ENCODE measurements at regions not wholly inside any gene's neighbourhood (a gene's known extent, or its start where the extent isn't known, plus 50 kb on each side); places are given as distances from the start of the nearest gene placed in this dataset.

DNA sequence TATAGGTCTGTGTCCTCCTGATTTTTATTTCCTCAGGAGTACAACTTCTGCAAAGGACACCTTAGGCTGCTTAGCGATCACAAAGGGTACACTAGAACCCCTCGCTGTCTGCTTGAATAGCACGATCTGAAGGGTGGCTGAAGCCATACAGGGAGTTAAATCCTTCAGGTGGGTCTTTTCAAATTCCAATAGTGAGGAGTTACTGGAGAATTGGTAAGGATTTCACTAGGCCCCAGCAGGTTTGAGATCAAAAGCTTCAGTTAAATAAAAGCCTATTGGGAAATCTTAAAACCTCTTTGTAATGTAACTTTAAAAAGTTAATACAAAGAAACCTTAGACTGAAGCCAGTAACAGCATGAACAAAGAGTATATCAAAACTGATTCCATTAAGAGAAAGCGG lies 613.1 kb downstream of the ZEB2 start:
- intact Hi-C loops (cut with micrococcal nuclease) = no loop called here
- Histone ChIP-seq H3K27me3 (ENCODE audit: control insufficient read depth, insufficient read depth, low read length) (no peaks in the 10 kb centered on the region), H3K27ac (ENCODE audit: low read length) (no peak overlapping the region), H3K4me3 (ENCODE audit: low read length) (no peak overlapping the region), H3K9me3 (ENCODE audit: control insufficient read depth, insufficient read depth, low read length) (no peaks in the 10 kb centered on the region), H3K36me3 (ENCODE audit: control insufficient read depth, insufficient read depth, low read length) (no peaks in the 10 kb centered on the region), H3K4me1 (ENCODE audit: control insufficient read depth, insufficient read depth, low read length) (no peaks in the 10 kb centered on the region)
- Mint-ChIP-seq H3K27me3 (ENCODE audit: low read depth in 2 of 2) (no peaks in the 10 kb centered on the region), H3K4me3 (no peak overlapping the region), H3K4me1 (no peaks in the 10 kb centered on the region), H3K9me3 (no peaks in the 10 kb centered on the region), H3K27ac (no peak overlapping the region), H3K36me3 (no peaks in the 10 kb centered on the region)
- ATAC-seq = no peak
- 95% methylated on average over 4 of the region's 4 CpGs for WGBS (ENCODE audit: insufficient coverage)
- TF ChIP-seq, protein P1, sequence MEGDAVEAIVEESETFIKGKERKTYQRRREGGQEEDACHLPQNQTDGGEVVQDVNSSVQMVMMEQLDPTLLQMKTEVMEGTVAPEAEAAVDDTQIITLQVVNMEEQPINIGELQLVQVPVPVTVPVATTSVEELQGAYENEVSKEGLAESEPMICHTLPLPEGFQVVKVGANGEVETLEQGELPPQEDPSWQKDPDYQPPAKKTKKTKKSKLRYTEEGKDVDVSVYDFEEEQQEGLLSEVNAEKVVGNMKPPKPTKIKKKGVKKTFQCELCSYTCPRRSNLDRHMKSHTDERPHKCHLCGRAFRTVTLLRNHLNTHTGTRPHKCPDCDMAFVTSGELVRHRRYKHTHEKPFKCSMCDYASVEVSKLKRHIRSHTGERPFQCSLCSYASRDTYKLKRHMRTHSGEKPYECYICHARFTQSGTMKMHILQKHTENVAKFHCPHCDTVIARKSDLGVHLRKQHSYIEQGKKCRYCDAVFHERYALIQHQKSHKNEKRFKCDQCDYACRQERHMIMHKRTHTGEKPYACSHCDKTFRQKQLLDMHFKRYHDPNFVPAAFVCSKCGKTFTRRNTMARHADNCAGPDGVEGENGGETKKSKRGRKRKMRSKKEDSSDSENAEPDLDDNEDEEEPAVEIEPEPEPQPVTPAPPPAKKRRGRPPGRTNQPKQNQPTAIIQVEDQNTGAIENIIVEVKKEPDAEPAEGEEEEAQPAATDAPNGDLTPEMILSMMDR (IDR thresholded peaks at IDR 0.05) = no peak
- no peak for DNase-seq

DNA sequence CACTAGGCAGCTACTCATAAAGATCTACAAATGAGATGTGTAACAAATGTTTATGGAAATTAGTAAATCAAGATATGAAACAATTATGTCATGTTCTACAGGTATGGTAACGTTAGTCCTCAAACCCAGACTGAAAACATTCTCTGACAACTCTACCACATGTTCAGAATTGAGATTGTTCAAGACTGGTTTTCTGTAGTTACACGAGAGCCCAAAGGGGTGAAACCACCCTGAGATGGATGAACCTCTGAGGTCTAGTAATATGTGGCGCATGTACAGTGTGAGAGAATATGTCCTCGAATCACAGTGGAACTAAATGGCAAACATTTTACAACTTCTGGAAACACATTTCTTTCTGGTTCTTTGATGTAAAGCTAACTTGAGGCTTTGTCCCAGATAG lies 614.3 kb downstream of the ZEB2 start:
- Mint-ChIP-seq H3K27me3 (ENCODE audit: low read depth in 2 of 2) (peaks cover 0 to 4% of the 10 kb centered on the region in 2 donors), H3K9me3 (no peaks in the 10 kb centered on the region), H3K4me3 (no peak overlapping the region), H3K27ac (no peak overlapping the region), H3K36me3 (no peaks in the 10 kb centered on the region), H3K4me1 (no peaks in the 10 kb centered on the region)
- TF ChIP-seq, protein P1 (IDR thresholded peaks at IDR 0.05) = no peak
- intact Hi-C loops (cut with micrococcal nuclease) = no loop called here
- Histone ChIP-seq H3K9me3 (ENCODE audit: control insufficient read depth, insufficient read depth, low read length) (no peaks in the 10 kb centered on the region), H3K27me3 (ENCODE audit: control insufficient read depth, insufficient read depth, low read length) (no peaks in the 10 kb centered on the region), H3K4me1 (ENCODE audit: control insufficient read depth, insufficient read depth, low read length) (no peaks in the 10 kb centered on the region), H3K36me3 (ENCODE audit: control insufficient read depth, insufficient read depth, low read length) (no peaks in the 10 kb centered on the region), H3K27ac (ENCODE audit: low read length) (no peak overlapping the region), H3K4me3 (ENCODE audit: low read length) (no peak overlapping the region)
- no peak for DNase-seq
- WGBS (ENCODE audit: insufficient coverage) = 88% methylated on average over 3 of the region's 4 CpGs
- no peak for ATAC-seq

DNA sequence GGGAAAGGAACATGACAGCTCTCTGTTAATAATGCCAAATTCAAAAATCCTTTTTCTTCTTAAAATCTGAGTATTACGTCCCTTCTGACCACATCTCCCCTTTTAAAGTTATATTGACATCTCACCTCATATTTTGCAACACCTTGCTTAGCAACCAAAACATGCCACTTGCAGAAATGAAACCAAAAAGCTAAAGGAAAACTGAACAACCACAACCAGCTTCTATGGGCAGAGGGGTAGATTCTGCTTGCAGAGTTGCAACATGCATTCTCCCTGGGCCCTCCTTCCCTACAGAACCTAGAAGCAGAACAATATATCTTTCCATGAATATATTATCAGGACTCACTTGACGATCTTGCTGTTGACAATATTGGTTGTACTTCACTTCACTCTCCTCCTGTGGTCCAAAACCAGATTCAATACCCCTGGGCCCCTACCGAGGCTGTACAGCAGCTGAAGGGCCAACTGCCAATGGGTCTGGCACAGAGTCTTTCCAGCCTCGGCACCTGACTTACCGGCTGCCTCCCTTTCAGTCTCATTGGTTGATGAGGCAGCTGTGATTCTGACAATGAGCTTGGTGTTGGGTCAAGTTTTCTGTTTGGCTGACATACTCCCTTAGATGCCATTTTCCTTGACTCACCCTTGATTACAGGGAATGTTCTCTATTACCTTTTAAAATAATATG lies 616.6 kb downstream of the ZEB2 start:
- 66% methylated on average over 5 of the region's 5 CpGs for WGBS (ENCODE audit: insufficient coverage)
- H3K4me1 ChIP-seq (ENCODE audit: control insufficient read depth, insufficient read depth, low read length) = no peaks in the 10 kb centered on the region
- DNase-seq (peak in 1 of 2 donors; percentile 13), ATAC-seq (peak in 1 of 3 donors; percentile 62)
- H3K9me3 ChIP-seq (ENCODE audit: control insufficient read depth, insufficient read depth, low read length) = no peaks in the 10 kb centered on the region
- TF ChIP-seq, protein P1 (IDR thresholded peaks at IDR 0.05) = no peak
- H3K27me3 ChIP-seq (ENCODE audit: control insufficient read depth, insufficient read depth, low read length) = no peaks in the 10 kb centered on the region
- no peaks in the 10 kb centered on the region for H3K36me3 ChIP-seq (ENCODE audit: control insufficient read depth, insufficient read depth, low read length)
- H3K27ac Mint-ChIP-seq = no peak overlapping the region
- no peak overlapping the region for H3K4me3 ChIP-seq (ENCODE audit: low read length)
- peaks cover 0 to 6% of the 10 kb centered on the region in 2 donors for H3K27me3 Mint-ChIP-seq (ENCODE audit: low read depth in 2 of 2)
- H3K9me3 Mint-ChIP-seq = peaks cover 0 to 2% of the 10 kb centered on the region in 2 donors
- H3K27ac ChIP-seq (ENCODE audit: low read length) = no peak overlapping the region
- H3K36me3 Mint-ChIP-seq = no peaks in the 10 kb centered on the region
- H3K4me3 Mint-ChIP-seq = no peak overlapping the region
- no peaks in the 10 kb centered on the region for H3K4me1 Mint-ChIP-seq
- intact Hi-C loops (cut with micrococcal nuclease) = no loop called here

Data from natural killer cell (primary cell).